NCI-H2107 treated with DMSO at 0.1 percent for 48 hours (cell line): ENCODE measurements at regions not wholly inside any gene's neighbourhood (a gene's known extent, or its start where the extent isn't known, plus 50 kb on each side); places are given as distances from the start of the nearest gene placed in this dataset.

Experiments
- DNase-seq: peaks from one replicate; lab custom pipeline; 2025; ENCODE audit not compliant: unreplicated experiment; lab: John Stamatoyannopoulos, UW

DNA sequence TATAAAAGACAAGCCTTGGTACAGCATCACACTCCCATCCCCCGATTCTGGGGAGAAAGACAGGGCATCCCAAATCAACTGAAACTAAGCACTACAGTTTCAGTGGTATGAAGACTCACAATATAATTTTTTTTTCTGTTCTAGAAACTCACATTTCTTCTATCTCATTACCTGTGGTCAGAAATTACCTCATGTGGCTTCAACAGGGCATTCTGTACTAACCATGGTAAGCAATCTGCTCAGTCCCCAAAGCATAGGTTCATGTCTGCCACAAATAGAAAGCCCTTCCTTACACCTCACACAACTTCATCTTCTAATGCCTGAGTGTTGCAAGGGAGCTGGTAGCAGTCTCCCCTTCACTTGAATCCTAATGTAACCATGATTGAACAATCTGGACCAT lies 147.4 kb upstream of the POU2AF2 start:
- no peak for DNase-seq

DNA sequence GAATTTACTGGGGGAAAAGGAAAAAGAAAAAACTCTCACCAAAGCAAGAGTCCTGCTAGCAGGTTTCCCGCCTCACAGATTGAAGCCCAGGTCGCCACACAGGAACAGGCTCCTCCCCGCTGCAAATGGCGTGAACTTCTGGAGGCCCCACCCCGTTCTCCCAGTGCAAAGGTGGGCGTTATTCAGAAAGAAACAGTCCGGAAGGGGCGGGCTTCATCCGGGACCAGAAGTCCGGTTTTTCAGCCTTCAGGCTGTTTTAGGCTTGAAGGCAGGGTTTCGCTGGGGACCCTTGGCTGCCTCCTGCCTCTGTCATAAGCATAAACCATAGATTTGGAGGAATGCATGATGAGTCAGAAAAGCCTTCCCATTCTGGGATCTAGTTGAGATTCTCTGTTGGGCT lies 148.3 kb upstream of the POU2AF2 start:
- no peak for DNase-seq

DNA sequence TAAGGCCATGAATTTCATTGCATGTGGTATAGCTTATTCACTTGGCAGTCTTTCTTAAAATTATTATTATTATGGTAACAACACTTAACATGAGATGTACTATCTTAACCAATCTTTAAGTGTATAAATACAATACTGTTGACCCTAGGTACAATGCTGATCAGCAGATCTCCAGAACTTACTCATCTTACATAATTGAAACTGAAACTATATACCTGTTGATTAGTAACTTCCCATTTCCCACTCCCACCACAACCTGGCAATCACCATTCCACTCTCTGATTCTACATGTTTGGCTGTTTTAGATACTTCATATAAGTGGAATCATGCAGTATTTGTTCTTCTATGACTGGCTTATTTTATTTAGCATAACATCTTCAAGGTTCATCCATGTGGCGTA lies 150.2 kb upstream of the POU2AF2 start:
- DNase-seq = no peak

DNA sequence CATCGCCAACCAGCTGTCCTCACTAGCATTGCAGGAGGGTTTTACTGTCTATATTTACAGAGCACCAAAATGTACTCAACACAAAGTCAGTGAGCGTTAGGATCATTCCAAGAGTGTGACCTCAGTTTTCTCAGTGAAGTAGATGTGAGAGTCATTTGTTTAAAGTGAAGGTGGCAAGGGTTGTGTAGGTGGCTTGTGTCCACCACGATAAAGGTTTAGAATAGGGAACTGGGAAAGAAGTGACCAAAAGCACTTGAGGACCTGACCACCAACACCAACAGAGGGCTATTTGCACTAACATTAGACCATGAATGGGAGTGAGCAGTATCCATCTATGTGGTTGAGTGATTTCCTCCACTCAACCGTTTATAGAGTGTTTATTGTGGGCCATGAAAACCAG lies 152.5 kb upstream of the POU2AF2 start:
- DNase-seq = no peak

DNA sequence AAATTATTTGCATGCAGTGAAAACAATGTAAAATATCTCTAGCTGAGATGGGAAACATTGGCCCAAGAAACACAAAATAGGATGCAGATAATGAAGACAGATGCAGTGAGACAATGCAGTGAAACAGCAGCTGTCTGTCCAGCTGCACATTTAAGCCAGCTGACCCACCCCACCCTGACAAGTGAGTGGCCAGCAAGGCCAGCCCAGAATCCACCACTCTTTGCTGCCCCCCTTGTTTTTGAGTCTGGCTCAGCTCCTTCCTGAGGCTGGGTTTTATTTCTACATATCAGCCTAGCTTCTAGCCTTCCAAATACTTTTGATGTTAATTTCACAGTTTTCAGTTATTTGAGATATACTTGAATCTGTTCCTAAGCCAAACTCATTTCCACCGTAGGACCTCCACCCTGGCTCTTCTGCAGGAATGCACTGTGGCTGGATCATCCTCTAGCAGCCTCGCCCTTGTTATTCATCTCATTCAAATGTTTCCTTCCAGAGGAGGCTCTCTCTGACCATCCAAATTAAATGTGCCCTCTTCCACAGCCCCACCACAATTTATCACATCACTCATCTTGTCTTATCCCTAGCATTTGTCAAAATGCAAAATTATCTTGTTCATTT lies 154.1 kb upstream of the POU2AF2 start:
- DNase-seq = no peak

DNA sequence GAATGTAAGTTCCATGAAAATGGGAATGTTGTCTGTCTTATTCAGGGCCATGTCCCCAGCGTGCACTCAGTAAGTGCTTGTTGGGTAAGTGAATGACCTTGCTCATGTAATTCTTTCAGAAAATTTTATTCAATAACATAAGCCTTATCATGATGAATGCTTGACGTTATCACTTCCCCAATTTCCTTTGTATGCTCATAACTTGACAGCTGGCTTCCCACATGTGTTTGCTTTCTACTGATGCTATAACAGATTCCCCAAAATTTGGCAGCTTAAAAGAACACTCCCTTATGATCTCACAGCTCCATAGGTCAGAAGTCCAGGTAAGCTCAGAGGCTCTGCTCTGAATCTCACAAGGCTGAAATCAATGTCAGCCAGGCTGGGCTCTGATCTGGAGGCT lies 155.8 kb upstream of the POU2AF2 start:
- DNase-seq = no peak

DNA sequence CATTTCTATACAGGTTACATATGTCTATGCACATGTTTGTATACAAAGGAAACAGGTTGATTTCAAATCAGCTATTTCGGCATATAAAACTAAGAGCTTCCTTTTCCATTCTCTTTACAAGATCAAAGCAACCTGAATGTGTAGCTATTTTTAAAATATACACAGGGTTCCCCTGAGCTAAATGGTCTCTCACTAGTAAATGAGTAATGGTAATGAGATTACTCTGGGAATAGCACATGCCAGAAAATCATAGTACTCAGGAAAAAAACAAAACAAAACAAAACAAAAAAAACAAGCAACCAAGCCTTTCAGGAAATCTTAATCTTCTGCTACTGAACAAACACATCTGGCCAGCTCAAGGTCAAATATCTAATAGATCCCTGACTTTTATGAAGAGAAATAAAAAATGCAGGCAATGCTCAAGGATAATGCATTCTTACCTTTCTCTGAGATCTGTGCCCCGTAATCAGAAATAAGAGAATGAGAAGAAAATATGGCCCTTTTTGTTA lies 156.6 kb upstream of the POU2AF2 start:
- no peak for DNase-seq

DNA sequence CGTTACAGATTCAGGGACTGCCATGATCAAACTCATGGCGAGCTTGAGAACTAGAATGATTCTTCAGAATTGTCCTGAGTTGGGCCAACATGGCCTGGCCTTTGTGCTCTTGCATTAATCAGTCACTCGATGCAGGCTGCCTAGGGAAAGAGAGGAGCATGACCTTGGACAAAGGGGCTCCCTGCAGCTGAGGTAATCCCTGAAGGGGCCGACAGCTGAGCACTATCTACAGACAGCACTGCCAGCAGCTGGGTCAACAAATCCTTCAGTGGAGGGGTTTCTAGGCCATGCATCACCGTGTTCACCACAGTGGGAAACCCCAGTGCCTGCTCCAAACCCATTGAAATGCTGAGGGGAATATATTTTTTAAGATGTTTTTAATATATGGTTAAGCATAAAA lies 159.5 kb upstream of the POU2AF2 start:
- peak; percentile 30 for DNase-seq

DNA sequence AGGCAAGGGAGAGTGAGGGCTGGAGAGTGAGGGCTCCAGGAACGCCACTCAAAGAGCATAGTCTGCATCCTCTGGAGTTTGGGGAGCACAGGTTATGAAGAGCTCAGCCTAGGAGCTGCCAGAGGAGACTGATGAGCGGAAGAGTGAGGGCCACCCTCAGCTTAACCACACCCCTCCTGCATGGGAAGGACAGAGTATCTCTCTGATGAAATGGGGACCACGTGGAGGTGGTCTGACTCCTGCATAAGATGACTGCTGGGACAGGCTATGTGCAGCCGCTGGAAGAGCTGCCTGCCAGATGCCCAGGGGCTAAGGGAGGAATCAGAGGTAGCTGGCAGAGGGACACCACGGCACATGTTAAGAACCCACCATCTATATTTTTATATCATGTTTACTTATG lies 162.9 kb upstream of the POU2AF2 start:
- DNase-seq = no peak

DNA sequence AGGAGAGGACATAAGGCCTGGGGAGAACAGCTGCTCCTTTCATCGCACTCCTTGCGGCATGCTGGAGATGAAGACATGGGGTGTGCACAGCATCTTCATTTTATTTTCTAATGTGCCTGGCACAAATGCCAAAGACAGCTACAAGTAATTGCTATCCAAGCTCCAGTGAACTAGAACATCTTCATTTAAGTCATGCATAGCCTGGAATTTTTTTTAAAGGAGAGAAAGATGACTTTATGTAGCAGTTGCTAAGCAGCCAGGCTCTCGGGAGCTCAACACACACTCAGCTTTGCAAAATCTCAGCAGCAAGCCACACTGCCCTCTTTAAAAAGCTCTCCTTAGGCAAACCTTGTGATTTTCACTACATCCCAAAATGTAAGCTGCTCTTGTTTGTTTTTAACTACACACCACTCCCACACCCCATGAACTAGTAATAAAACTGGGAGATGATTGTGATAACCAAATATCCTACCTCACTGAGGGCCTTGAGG lies 164.5 kb upstream of the POU2AF2 start:
- no peak for DNase-seq

DNA sequence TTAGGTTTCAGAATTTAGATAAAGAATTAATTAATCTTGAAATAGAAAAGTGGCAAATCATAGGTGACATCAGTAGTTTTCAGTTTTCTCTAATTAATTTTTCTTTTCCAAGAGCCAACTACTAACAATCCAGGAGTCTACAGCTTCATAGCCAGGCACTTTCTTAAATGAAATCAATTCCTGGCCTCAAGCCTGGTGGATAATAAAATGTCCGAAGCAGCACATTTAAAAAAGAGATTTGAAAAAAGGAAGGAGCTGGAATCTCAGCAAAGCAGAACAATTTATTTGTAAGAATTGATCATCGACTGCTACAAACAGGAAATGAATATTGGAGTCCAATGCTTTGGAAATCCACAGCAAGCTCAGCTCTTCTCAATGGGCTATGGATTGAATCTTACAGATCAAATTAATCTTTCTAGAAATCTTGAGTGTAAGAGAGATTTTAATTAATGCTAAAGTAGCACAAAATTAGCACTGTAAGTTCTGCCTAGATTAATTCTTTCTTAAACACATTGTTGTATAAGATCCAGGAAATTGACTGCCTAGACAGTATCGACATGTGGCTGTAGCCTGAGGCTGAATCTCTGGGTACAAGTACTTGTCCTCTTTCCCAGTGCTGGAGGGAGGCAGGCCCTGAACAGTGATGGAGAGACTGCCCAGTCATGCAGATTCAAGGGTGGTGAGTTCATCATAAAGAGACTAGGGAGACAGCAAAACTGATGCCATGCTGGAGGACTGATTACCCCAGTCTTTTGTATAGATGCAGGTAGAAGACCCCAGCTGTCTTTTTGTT lies 167.8 kb upstream of the POU2AF2 start:
- no peak for DNase-seq

DNA sequence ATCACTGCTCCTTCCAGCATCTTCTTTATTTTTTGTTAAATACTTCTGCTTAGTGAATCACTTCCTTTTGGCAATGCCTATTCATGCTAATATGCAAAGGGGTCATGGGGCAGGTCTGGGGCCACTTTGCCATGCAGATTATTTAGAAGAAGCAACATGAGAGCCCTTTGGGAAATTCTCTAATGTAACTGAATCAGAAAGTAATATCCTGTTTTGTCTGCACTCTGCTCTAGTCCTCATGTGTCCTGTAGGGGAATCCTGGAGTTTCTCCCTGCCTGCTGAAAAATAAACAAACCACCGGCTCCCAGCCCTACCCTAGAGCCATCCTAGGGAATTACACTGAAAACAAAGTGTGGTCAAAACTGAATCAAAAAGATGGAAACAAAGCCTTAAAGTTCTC lies 176.5 kb upstream of the POU2AF2 start:
- DNase-seq = no peak

DNA sequence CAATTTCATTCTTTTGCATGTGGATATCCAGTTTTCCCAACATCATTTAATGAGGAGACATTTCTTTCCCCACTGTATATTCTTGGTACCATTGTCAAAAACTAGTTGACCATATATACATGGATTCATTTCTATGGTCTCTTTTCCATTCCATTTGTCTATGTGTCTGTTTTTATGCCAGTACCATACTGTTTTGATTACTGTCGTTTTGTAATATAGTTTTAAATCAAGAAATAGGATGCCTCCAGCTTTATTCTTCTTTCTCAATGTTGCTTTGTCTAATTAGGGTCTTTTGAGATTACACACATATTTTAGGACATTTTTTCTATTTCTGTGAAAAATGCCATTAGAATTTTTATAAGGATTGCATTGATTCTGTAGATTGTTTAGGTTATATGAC lies 177.5 kb upstream of the POU2AF2 start:
- DNase-seq = no peak

DNA sequence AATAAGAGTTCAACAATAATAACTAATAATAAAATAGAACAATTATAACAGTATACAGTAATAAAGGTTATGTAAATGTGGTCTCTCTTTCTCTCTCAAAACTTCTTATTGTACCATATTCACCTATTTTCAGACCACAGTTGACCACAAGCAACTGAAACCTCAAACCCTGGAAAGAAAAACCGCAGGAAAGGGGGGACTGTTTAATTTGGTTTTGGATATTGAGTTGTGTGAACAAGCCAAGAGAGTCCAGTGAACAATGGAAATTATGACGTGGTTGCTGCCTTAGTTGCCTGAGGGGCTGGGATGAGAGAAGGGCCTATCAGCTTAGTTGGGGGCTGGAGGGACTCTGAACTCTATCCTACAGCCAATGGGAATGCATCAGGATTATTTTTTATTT lies 178.7 kb upstream of the POU2AF2 start:
- no peak for DNase-seq

DNA sequence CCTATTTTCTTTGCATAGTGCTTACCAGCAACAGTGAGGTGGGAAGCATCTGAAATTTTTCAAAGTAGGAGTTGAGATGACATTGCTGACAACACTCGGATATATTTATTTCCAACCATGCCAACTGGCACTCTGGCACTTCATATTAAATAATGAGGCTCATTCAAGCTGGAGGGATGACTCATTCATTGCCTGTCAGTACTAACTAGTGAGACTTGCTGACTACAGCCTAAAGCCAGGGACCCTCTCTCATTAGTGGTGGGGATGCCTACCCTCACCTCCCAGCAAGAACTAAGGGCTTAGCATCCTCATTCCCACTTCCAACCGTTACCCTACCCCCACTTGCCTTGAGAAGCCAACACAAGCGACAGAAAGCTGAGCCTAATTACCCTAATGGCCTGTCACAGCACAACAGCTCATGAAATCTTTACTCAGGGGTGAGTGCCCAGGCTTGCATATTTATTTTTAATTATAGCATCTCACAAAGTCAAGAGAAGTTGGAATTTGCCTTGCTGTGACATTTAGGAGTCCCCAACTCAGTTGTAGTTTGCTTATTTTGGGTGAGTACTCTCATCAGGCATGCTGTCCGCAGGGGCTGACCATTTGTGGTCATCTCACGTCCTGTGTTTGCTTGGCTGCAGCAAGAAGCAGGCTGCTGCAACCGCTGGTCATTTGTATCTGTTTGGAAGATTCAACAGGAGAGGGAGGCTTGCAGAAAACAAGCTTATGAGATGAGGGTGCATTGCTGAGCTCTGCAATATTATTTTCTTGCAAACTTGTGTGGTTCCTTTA lies 181.6 kb upstream of the POU2AF2 start:
- DNase-seq = no peak

DNA sequence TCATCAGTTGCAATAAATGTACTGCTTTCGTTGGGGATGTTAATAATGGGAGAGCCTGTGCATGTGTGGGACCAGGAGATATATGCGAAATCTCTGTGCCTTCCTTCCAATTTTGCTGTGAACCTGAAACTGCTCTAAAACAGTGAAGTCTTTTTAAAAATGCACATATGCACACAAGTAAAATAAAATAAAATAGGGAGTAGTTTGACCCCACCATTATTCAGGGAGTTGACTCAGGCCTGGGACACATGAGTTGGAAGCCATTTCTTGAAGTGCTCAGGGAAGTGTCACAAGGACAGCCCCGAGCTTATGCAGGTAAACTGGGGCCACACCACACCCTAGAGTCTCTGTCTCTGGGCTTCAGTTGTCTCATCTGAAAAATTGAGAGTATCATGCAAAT lies 183.1 kb upstream of the POU2AF2 start:
- DNase-seq = no peak

DNA sequence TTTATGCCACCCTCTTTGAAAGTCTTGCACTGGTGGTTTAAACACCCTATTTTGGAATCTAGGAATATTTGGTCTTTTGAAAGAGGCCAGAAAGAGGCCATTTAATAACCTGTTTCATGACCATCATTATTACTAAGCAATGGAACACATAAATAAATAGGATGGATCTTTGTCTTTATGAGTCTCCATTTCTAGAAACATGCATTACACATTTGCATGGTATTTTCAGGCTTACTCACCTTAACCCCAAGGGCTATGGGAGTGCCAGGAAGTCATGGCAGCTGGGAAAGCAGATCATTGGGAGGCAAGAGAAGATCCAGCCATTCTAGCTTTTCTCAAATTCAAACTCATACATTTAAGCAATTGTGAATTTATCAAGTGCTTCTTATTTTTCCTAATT lies 185.8 kb upstream of the POU2AF2 start:
- DNase-seq = no peak

DNA sequence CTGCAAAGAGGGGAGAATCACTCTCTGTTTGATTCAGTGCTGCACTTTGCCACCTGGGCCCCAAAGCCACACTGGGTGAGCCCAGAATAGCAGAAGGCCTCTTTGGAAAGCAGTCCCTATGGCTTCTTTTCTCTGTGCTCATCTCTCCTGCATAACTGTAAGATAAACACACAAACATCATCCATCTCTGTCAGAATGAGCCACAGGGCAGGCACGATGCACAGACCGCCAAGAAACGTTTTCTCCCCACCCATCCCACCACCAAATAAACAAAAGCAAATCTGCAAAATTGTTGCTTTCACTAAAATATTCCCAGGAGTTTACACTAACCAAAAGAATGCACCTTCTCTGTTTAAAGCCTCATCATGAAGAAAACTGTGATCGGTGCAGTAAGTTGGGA lies 196.4 kb upstream of the POU2AF2 start:
- no peak for DNase-seq

DNA sequence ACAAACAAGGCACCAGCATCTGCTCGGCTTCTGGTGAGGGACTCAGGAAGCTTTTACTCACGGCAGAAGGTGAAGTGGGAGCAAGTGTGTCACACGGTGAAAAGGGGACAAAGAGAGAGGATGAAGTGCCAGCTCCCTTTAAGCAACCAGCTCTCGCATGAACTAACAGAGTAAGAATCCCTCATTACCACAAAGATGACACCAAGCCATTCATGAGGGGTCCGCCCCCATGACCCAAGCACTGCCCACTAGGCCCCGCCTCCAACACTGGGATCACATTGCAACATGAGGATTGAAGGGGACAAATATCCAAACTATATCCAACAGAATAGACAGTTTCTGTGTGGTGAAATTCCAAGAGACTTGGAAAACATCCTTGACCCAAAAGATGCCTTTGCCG lies 198.2 kb upstream of the POU2AF2 start:
- DNase-seq = no peak

DNA sequence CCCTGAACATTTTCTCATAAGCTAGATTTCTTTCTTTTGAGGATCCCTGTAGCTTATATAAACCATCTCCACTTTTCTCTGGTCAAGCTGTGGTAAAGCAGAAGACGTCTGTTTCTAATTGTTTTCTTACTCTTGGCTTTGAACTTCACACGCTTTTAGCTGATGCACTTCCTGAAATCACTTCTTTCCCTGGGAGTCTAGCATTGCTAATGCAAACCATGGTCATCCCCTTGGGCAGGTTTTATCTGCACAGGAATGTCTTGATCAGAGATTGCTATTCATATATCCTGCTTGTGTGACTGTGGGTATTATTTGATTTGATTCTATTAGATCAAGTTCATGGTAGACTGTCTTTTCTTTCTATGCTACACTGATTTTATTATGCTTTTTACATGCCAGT lies 199.2 kb upstream of the POU2AF2 start:
- no peak for DNase-seq

DNA sequence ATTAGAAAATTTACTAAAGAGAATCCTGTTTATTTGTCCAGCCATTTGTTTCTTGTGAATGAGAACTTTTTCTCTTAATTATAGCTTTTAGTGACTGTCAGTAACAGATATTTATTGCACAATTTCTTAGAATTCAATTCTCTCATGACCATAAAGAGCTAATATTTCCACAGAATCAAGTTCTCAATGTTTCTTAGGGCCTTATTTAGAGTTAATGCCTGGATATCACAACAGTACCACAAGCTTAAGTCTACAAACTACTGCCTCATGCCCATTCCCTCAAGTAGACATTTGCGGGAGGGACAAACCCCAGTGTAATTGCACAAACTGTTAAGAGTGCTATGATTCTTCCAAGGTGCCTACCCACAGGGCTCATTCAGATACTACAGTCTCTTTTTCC lies 199.7 kb upstream of the POU2AF2 start:
- DNase-seq = no peak

DNA sequence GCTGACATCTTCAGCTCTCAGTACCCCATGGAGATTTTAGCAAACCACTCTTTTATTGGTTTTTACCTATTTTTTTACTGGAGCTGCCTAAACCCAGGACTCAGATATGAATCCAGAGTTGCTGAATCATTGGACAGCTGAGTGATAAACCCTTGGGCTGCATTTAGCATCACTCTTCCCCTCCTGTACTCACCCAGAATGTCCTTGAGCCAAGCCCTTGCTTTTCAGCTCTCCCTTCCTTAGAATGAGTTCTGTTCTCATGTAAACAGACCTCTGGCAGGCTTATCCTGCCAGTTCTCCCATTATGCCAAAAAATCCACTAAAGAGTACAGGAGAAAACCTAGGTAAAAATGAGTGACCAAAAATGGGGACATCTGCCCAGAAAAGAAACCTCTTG lies 200.1 kb upstream of the POU2AF2 start:
- DNase-seq = no peak
